Testis (tissue), 2 donors: ENCODE measurements at regions not wholly inside any gene's neighbourhood (a gene's known extent, or its start where the extent isn't known, plus 50 kb on each side); places are given as distances from the start of the nearest gene placed in this dataset.

ENCODE experiments used
- DNase-seq: peaks from one replicate; pipeline ENCODE4 v3.0.0-alpha.2; 2019
- H3K27ac ChIP-seq, 2 donors: fragments of 200-600 bp; sonication (generic); one replicate each; pipeline ENCODE4 v1.5.1; 2019
- H3K27me3 ChIP-seq: fragments of 200-600 bp; sonication (generic); one replicate; pipeline ENCODE4 v1.5.1; 2019
- H3K36me3 ChIP-seq: fragments of 200-600 bp; sonication (generic); one replicate; pipeline ENCODE4 v1.5.1; 2017; ENCODE audit warnings: low read depth; ENCODE audit errors: missing control alignments
- H3K4me1 ChIP-seq: fragments of 200-600 bp; sonication (generic); one replicate; pipeline ENCODE4 v1.5.1; 2019
- H3K4me3 ChIP-seq, 2 donors: fragments of 200-600 bp; sonication (generic); one replicate each; pipeline ENCODE4 v1.5.1; 2017 to 2019
- H3K9me3 ChIP-seq: fragments of 200-600 bp; sonication (generic); one replicate; pipeline ENCODE4 v1.5.1; 2017
- CTCF ChIP-seq, 3 experiments: fragments of 450-650 bp in 2 of 3; fragments of 200-600 bp in 1 of 3; sonication (generic) in 1 of 3; IDR thresholded peaks; one replicate each; pipeline ENCODE4 v1.5.1; 2016 to 2019; ENCODE audit warnings: antibody characterized with exemption in 3 of 3, mild to moderate bottlenecking in 2 of 3, moderate library complexity in 1 of 3
- POLR2A ChIP-seq: fragments of 450-650 bp; IDR thresholded peaks from one replicate; pipeline ENCODE4 v1.6.1; 2017; ENCODE audit warnings: antibody characterized with exemption, mild to moderate bottlenecking, moderate library complexity
- WGBS, 2 donors: methylation state at CpG; one replicate each; pipeline ENCODE4 v1.1.5; 2018; 5-methylcytosine and 5-hydroxymethylcytosine counted together
- intact Hi-C: fragments of 100-400 bp; cut with DNase I; formaldehyde crosslinking; loops from one replicate; pipeline ENCODE4 v1.15.1; 2023; ENCODE audit warnings: low total_unique reads

GRCh38 chr18:69205925-69206324 is 194.8 kb upstream of the DOK6 start:
- Histone ChIP-seq H3K9me3 (no peaks in the 10 kb centered on the region), H3K36me3 (no peaks in the 10 kb centered on the region), H3K27me3 (no peaks in the 10 kb centered on the region), H3K4me1 (no peaks in the 10 kb centered on the region), H3K27ac (no peak overlapping the region), H3K4me3 (no peak overlapping the region)
- no peak for DNase-seq
- TF ChIP-seq CTCF (IDR thresholded peaks at IDR 0.05): no peak
- no peak for TF ChIP-seq POLR2A
- intact Hi-C loops: no loop called here
- 60 to 70% methylated on average over 1 of the region's 1 CpG for WGBS, 2 donors

- Histone ChIP-seq H3K36me3 (no peaks in the 10 kb centered on the region), H3K27ac (no peak overlapping the region), H3K27me3 (no peaks in the 10 kb centered on the region), H3K4me3 (no peak overlapping the region), H3K4me1 (no peaks in the 10 kb centered on the region), H3K9me3 (no peaks in the 10 kb centered on the region)
- DNase-seq: no peak
- WGBS, 2 donors: 52 to 69% methylated on average over 2 of the region's 2 CpGs
- TF ChIP-seq CTCF (IDR thresholded peaks at IDR 0.05) (no peak), POLR2A (no peak)
- intact Hi-C loops: no loop called here
These were observed 192.1 kb upstream of the DOK6 start for GRCh38 chr18:69208545-69208944.

GRCh38 chr18:69209761-69210160 is 190.9 kb upstream of the DOK6 start:
- Histone ChIP-seq H3K27ac (no peak overlapping the region), H3K4me1 (no peaks in the 10 kb centered on the region), H3K9me3 (no peaks in the 10 kb centered on the region), H3K36me3 (no peaks in the 10 kb centered on the region), H3K4me3 (no peak overlapping the region), H3K27me3 (no peaks in the 10 kb centered on the region)
- intact Hi-C loops: no loop called here
- TF ChIP-seq CTCF (IDR thresholded peaks at IDR 0.05) (no peak), POLR2A (no peak)
- DNase-seq: no peak

- H3K4me1 ChIP-seq: no peaks in the 10 kb centered on the region
- no peaks in the 10 kb centered on the region for H3K36me3 ChIP-seq
- no peaks in the 10 kb centered on the region for H3K27me3 ChIP-seq
- TF ChIP-seq CTCF (IDR thresholded peaks at IDR 0.05) (no peak), POLR2A (no peak)
- no peak for DNase-seq
- intact Hi-C loops: no loop called here
- H3K4me3 ChIP-seq: no peak overlapping the region
- no peaks in the 10 kb centered on the region for H3K9me3 ChIP-seq
- H3K27ac ChIP-seq: no peak overlapping the region
- WGBS, 2 donors: 92% methylated on average over 3 of the region's 3 CpGs
These were observed 186.8 kb upstream of the DOK6 start for GRCh38 chr18:69213842-69214241.

GRCh38 chr18:69215161-69215560 is 185.5 kb upstream of the DOK6 start:
- H3K4me3 ChIP-seq: no peak overlapping the region
- H3K9me3 ChIP-seq: no peaks in the 10 kb centered on the region
- TF ChIP-seq CTCF (IDR thresholded peaks at IDR 0.05): no peak
- TF ChIP-seq POLR2A: no peak
- H3K27ac ChIP-seq: no peak overlapping the region
- intact Hi-C loops: no loop called here
- H3K27me3 ChIP-seq: no peaks in the 10 kb centered on the region
- WGBS, 2 donors: 93 to 94% methylated on average over 1 of the region's 1 CpG
- no peak for DNase-seq
- no peaks in the 10 kb centered on the region for H3K4me1 ChIP-seq
- no peaks in the 10 kb centered on the region for H3K36me3 ChIP-seq
